Caco-2 (cell line): ENCODE measurements at regions not wholly inside any gene's neighbourhood (a gene's known extent, or its start where the extent isn't known, plus 50 kb on each side); places are given as distances from the start of the nearest gene placed in this dataset.

Source experiments
- BruUV-seq: library from RNA; stranded (reverse); fragments of 400-500 nt; replicated peaks from 2 replicates; lab custom pipeline; 2021; lab: Mats Ljungman, UMichigan
- CTCF ChIA-PET: fragments of 300-600 bp; sonication (Branson Sonifier 250); formaldehyde crosslinking; loops from one replicate; lab custom pipeline; 2022; ENCODE audit warnings: antibody characterized with exemption; lab: Charles Lee
- POLR2A ChIA-PET: fragments of 300-600 bp; sonication (Branson Sonifier 250); formaldehyde crosslinking; loops from one replicate; lab custom pipeline; 2022; ENCODE audit warnings: antibody characterized with exemption; lab: Charles Lee
- DNase-seq, 2 experiments: peaks; one replicate each; pipeline versions ENCODE4 v3.0.0 to v3.0.0-alpha.2; 2020 to 2022
- H3K27me3 ChIP-seq: replicated peaks from 2 replicates; pipeline ENCODE4 v1.6.0; 2011; ENCODE audit warnings: low read length; ENCODE audit not compliant: control insufficient read depth, insufficient read depth
- H3K36me3 ChIP-seq: 2 replicates; pipeline ENCODE4 v1.5.1; 2011; ENCODE audit warnings: low read length; ENCODE audit not compliant: control insufficient read depth, insufficient read depth
- H3K4me1 ChIP-seq: fragments of 250-450 bp; sonication (Bioruptor Pico); 2 replicates; pipeline ENCODE4 v1.5.1; 2020; ENCODE audit warnings: mild to moderate bottlenecking
- H3K4me3 ChIP-seq: 2 replicates; pipeline ENCODE4 v1.5.1; 2011; ENCODE audit warnings: low read depth, mild to moderate bottlenecking, control low read depth, low read length
- H3K9me3 ChIP-seq: fragments of 250-450 bp; sonication (Bioruptor Pico); 2 replicates; pipeline ENCODE4 v1.5.1; 2020; ENCODE audit warnings: mild to moderate bottlenecking, moderate library complexity
- H3K27ac Mint-ChIP-seq: one replicate; pipeline ENCODE4 v1.8.0; 2022; ENCODE audit warnings: mixed read lengths; ENCODE audit not compliant: unreplicated experiment
- H3K27me3 Mint-ChIP-seq: one replicate; pipeline ENCODE4 v1.8.0; 2022; ENCODE audit warnings: mixed read lengths; ENCODE audit not compliant: insufficient read depth, unreplicated experiment
- H3K36me3 Mint-ChIP-seq: one replicate; pipeline ENCODE4 v1.8.0; 2022; ENCODE audit warnings: mild to moderate bottlenecking, mixed read lengths; ENCODE audit not compliant: insufficient read depth, unreplicated experiment
- H3K4me1 Mint-ChIP-seq: one replicate; pipeline ENCODE4 v1.8.0; 2022; ENCODE audit warnings: low read depth, mixed read lengths; ENCODE audit not compliant: unreplicated experiment
- H3K4me3 Mint-ChIP-seq: one replicate; pipeline ENCODE4 v1.8.0; 2022; ENCODE audit warnings: mild to moderate bottlenecking, moderate library complexity, mixed read lengths; ENCODE audit not compliant: unreplicated experiment
- H3K9me3 Mint-ChIP-seq: one replicate; pipeline ENCODE4 v1.8.0; 2022; ENCODE audit warnings: mixed read lengths; ENCODE audit not compliant: unreplicated experiment
- intact Hi-C: fragments of 100-400 bp; cut with micrococcal nuclease; formaldehyde crosslinking; loops from one replicate; pipeline ENCODE4 v1.10.0; 2022; ENCODE audit not compliant: unreplicated experiment
- TF ChIP-seq, protein P1 (sequence below), 2 experiments: fragments of 200-600 bp in 1 of 2; IDR thresholded peaks; 1 replicate in 1 of 2; 2 replicates in 1 of 2; pipeline versions ENCODE4 v1.5.1 to v1.8.0; 2011 to 2022; ENCODE audit warnings: antibody characterized with exemption in 1 of 2, control low read depth in 1 of 2, inconsistent platforms in 1 of 2, low read depth in 1 of 2, low read length in 1 of 2, mild to moderate bottlenecking in 1 of 2, moderate library complexity in 1 of 2; ENCODE audit not compliant: insufficient read depth in 1 of 2, severe bottlenecking in 1 of 2, unreplicated experiment in 1 of 2

- intact Hi-C loops, result no loop called here
- H3K4me1 Mint-ChIP-seq, result no peaks in the 10 kb centered on the region
- peaks cover 6% of the 10 kb centered on the region for H3K27me3 Mint-ChIP-seq
- H3K36me3 ChIP-seq, result no peaks in the 10 kb centered on the region
- H3K4me1 ChIP-seq, result no peaks in the 10 kb centered on the region
- H3K36me3 Mint-ChIP-seq, result no peaks in the 10 kb centered on the region
- H3K4me3 Mint-ChIP-seq, result no peak overlapping the region
- ChIA-PET CTCF (no interaction called here), POLR2A (no interaction called here)
- BruUV-seq, result no TSS peak
- no peaks in the 10 kb centered on the region for H3K9me3 ChIP-seq
- H3K4me3 ChIP-seq, result no peak overlapping the region
- no peaks in the 10 kb centered on the region for H3K27me3 ChIP-seq
- DNase-seq, result no peak
- H3K9me3 Mint-ChIP-seq, result no peaks in the 10 kb centered on the region
- no peak overlapping the region for H3K27ac Mint-ChIP-seq
- TF ChIP-seq, protein P1, sequence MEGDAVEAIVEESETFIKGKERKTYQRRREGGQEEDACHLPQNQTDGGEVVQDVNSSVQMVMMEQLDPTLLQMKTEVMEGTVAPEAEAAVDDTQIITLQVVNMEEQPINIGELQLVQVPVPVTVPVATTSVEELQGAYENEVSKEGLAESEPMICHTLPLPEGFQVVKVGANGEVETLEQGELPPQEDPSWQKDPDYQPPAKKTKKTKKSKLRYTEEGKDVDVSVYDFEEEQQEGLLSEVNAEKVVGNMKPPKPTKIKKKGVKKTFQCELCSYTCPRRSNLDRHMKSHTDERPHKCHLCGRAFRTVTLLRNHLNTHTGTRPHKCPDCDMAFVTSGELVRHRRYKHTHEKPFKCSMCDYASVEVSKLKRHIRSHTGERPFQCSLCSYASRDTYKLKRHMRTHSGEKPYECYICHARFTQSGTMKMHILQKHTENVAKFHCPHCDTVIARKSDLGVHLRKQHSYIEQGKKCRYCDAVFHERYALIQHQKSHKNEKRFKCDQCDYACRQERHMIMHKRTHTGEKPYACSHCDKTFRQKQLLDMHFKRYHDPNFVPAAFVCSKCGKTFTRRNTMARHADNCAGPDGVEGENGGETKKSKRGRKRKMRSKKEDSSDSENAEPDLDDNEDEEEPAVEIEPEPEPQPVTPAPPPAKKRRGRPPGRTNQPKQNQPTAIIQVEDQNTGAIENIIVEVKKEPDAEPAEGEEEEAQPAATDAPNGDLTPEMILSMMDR (IDR thresholded peaks at IDR 0.05; ENCODE audit: insufficient read depth in 1 of 2, low read depth in 1 of 2, low read length in 1 of 2, severe bottlenecking in 1 of 2, unreplicated experiment in 1 of 2), result no peak
These were observed 280.1 kb downstream of the NUP35 start for GRCh38 chr2:183404392-183404791.

GRCh38 chr2:183408562-183408961 is 284.3 kb downstream of the NUP35 start:
- no peaks in the 10 kb centered on the region for H3K9me3 ChIP-seq
- H3K27me3 ChIP-seq, result no peaks in the 10 kb centered on the region
- no peak overlapping the region for H3K4me3 ChIP-seq
- H3K36me3 Mint-ChIP-seq, result no peaks in the 10 kb centered on the region
- no TSS peak for BruUV-seq
- H3K27me3 Mint-ChIP-seq, result peaks cover 5% of the 10 kb centered on the region
- intact Hi-C loops, result no loop called here
- CTCF ChIA-PET, result no interaction called here
- DNase-seq, result no peak
- TF ChIP-seq, protein P1 (IDR thresholded peaks at IDR 0.05; ENCODE audit: insufficient read depth in 1 of 2, low read depth in 1 of 2, low read length in 1 of 2, severe bottlenecking in 1 of 2, unreplicated experiment in 1 of 2), result no peak
- no peaks in the 10 kb centered on the region for H3K36me3 ChIP-seq
- POLR2A ChIA-PET, result no interaction called here
- no peaks in the 10 kb centered on the region for H3K4me1 ChIP-seq
- H3K4me3 Mint-ChIP-seq, result no peak overlapping the region
- no peaks in the 10 kb centered on the region for H3K4me1 Mint-ChIP-seq
- peaks cover 7% of the 10 kb centered on the region for H3K9me3 Mint-ChIP-seq
- H3K27ac Mint-ChIP-seq, result no peak overlapping the region

GRCh38 chr2:183409662-183410061 is 285.4 kb downstream of the NUP35 start:
- intact Hi-C loops, result no loop called here
- Mint-ChIP-seq H3K27ac (no peak overlapping the region), H3K4me1 (no peaks in the 10 kb centered on the region), H3K4me3 (no peak overlapping the region), H3K27me3 (peaks cover 3% of the 10 kb centered on the region), H3K36me3 (no peaks in the 10 kb centered on the region), H3K9me3 (peaks cover 7% of the 10 kb centered on the region)
- POLR2A ChIA-PET, result no interaction called here
- no TSS peak for BruUV-seq
- TF ChIP-seq, protein P1 (IDR thresholded peaks at IDR 0.05; ENCODE audit: insufficient read depth in 1 of 2, low read depth in 1 of 2, low read length in 1 of 2, severe bottlenecking in 1 of 2, unreplicated experiment in 1 of 2), result no peak
- H3K4me3 ChIP-seq, result no peak overlapping the region
- H3K9me3 ChIP-seq, result no peaks in the 10 kb centered on the region
- no peak for DNase-seq
- no peaks in the 10 kb centered on the region for H3K27me3 ChIP-seq
- H3K4me1 ChIP-seq, result no peaks in the 10 kb centered on the region
- H3K36me3 ChIP-seq, result no peaks in the 10 kb centered on the region
- CTCF ChIA-PET, result no interaction called here
